ENCODE measurements at regions not wholly inside any gene's neighbourhood (a gene's known extent, or its start where the extent isn't known, plus 50 kb on each side); places are given as distances from the start of the nearest gene placed in this dataset.

DNA sequence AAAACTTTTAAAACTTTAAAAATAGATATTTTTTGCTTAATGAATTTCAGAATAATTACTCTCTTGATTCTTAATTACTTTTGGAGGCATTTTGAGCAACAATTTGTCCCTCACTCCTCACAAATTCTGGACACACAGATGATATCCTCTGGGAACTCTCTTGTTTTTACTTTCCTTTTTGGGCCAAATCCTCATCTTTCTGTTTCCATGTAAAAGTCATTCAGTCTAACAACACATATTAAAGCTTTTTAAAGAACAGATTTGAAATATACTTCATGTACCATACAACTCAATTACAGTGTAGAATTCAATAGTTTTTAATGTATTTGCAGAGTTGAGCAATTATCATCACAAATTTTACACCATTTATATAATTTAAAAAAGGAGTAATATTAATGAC, 983.1 kb downstream of the STIM2 start:
- TF ChIP-seq, protein P1, sequence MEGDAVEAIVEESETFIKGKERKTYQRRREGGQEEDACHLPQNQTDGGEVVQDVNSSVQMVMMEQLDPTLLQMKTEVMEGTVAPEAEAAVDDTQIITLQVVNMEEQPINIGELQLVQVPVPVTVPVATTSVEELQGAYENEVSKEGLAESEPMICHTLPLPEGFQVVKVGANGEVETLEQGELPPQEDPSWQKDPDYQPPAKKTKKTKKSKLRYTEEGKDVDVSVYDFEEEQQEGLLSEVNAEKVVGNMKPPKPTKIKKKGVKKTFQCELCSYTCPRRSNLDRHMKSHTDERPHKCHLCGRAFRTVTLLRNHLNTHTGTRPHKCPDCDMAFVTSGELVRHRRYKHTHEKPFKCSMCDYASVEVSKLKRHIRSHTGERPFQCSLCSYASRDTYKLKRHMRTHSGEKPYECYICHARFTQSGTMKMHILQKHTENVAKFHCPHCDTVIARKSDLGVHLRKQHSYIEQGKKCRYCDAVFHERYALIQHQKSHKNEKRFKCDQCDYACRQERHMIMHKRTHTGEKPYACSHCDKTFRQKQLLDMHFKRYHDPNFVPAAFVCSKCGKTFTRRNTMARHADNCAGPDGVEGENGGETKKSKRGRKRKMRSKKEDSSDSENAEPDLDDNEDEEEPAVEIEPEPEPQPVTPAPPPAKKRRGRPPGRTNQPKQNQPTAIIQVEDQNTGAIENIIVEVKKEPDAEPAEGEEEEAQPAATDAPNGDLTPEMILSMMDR (IDR thresholded peaks at IDR 0.05; ENCODE audit: low read depth, low read length) = no peak
- no peak overlapping the region for H3K4me3 ChIP-seq (ENCODE audit: low read depth, low read length)

DNA sequence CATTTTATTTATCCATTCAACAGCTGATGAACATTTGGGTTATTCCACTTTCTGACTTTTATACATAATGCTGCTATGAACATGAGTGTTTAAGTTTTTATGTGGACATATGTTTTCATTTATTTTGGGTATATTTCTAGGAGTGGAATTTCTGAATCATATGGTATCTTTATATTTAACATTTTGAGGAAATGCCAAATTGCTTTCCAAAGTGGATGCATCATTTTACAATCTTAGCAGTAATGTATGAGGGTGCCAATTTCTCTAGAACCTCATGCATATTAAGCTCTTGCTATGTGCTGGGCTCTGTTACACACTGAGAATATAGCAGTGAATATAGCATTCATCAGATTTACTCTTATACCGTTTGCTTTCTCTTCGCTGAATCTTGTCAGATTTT, 983.7 kb downstream of the STIM2 start:
- TF ChIP-seq, protein P1 (IDR thresholded peaks at IDR 0.05; ENCODE audit: low read depth, low read length) = no peak
- H3K4me3 ChIP-seq (ENCODE audit: low read depth, low read length) = no peak overlapping the region

DNA sequence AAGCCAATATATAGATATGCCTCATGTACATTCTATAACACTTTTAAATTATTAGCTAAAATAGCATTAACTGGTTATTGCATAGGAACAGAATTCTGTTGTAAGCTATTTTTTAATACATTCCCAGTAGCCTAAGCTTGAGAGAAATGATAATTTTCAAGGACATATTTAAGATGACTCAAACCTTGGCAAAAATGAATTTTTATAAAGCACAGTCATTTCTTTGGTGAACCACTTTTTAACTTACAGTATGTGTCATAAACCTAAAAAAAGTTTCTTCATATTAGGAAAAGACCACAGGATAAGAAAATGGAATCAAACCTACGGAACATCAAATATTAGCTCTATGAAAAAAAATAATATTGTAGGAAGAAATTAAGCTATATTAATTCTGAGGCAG, 986.3 kb downstream of the STIM2 start:
- no peak overlapping the region for H3K4me3 ChIP-seq (ENCODE audit: low read depth, low read length)
- TF ChIP-seq, protein P1 (IDR thresholded peaks at IDR 0.05; ENCODE audit: low read depth, low read length) = no peak

GRCh38 chr4:27861381-27861787, 1000.7 kb downstream of the STIM2 start:
- H3K4me3 ChIP-seq (ENCODE audit: low read depth, low read length) = no peak overlapping the region
- TF ChIP-seq, protein P1 (IDR thresholded peaks at IDR 0.05; ENCODE audit: low read depth, low read length) = no peak

- H3K4me3 ChIP-seq (ENCODE audit: low read depth, low read length) = no peak overlapping the region
- TF ChIP-seq, protein P1 (IDR thresholded peaks at IDR 0.05; ENCODE audit: low read depth, low read length) = no peak
These were observed 1001.2 kb downstream of the STIM2 start for GRCh38 chr4:27861802-27862201.

DNA sequence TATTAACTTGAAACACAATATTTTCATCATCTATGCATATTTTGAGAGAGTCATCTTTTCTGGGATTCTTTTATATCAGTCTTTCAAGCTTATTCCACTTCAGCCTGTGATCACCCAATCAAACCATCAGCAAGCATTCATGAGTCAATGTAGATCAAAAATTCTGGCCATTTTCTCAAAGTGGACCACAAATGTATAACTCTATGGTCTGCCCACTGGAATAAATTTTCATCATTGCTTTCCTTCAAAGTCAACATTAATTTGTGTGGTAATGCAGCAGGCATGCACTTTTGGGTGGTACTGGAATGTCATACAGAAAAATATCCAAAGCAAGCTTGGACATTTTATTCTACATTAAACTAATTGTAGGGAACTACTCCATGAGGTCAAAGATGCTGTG, 1013.0 kb downstream of the STIM2 start:
- TF ChIP-seq, protein P1 (IDR thresholded peaks at IDR 0.05; ENCODE audit: low read depth, low read length) = no peak
- H3K4me3 ChIP-seq (ENCODE audit: low read depth, low read length) = no peak overlapping the region

- TF ChIP-seq, protein P1 (IDR thresholded peaks at IDR 0.05; ENCODE audit: low read depth, low read length) = no peak
- H3K4me3 ChIP-seq (ENCODE audit: low read depth, low read length) = no peak overlapping the region
These were observed 1021.1 kb downstream of the STIM2 start for GRCh38 chr4:27881705-27882104.

Data from WI38 (cell line).